HG02885 (cell line): ENCODE measurements at regions not wholly inside any gene's neighbourhood (a gene's known extent, or its start where the extent isn't known, plus 50 kb on each side); places are given as distances from the start of the nearest gene placed in this dataset.
"Not testable (repeated sequence)": the region's sequence is repeated elsewhere in the genome, so short reads cannot be mapped to it uniquely, and the experiment has no call there.

ENCODE experiments used
- ATAC-seq: cut with Tn5 transposase; IDR thresholded peaks from one replicate; pipeline ENCODE4 v1.9.1; 2021; ENCODE audit warnings: mild to moderate bottlenecking; ENCODE audit not compliant: unreplicated experiment, poor library complexity

- no peak for ATAC-seq
Measured at GRCh38 chr12:111126331-111126730, 206.0 kb upstream of the MYL2 start.

DNA sequence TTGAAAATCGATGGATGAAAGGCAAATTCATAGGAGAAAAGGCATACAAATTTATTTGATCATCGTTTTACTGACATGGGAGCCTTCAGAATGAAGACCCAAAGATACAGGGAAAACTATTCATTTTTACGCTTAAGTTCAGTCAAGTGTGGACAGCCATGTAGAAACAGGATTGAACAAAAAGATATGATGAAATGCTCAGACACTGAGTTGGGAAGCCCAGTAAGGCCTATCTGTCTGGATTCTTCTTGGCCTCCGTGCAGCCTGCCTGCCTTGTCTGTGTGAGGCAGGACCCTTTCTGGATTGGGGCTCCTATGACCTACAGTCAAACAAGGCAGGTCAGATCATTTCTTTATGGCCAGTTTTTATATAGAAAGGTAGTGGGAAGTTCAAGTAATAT is 203.8 kb upstream of the MYL2 start:
- ATAC-seq = no peak

GRCh38 chr12:111123390-111123789 is 203.0 kb upstream of the MYL2 start:
- no peak for ATAC-seq

GRCh38 chr12:111122458-111122878 is 202.1 kb upstream of the MYL2 start:
- ATAC-seq = no peak

- ATAC-seq = no peak
Measured at GRCh38 chr12:111121840-111122239, 201.5 kb upstream of the MYL2 start.

GRCh38 chr12:111120578-111120977 is 200.2 kb upstream of the MYL2 start:
- no peak for ATAC-seq

- no peak for ATAC-seq
Measured at GRCh38 chr12:111117017-111117416, 196.6 kb upstream of the MYL2 start.

DNA sequence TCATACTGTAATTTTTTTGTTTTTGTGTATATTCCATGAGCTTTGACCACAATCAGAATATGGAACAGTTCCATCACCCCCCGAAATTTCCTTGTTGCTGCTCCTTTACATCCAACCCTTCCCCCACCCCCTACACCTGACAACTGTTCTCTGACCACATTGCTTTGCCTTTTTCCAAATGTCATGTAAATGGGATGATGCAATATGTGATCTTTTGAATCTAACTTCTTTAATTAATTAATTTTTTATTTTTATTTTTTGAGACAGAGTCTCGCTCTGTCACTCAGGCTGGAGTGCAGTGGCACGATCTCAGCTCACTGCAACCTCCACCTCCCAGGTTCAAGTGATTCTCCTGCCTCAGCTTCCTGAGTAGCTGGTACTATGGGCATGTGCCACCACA is 192.9 kb upstream of the MYL2 start:
- not testable (repeated sequence) for ATAC-seq

GRCh38 chr12:111112311-111113098 is 192.1 kb upstream of the MYL2 start:
- no peak for ATAC-seq

DNA sequence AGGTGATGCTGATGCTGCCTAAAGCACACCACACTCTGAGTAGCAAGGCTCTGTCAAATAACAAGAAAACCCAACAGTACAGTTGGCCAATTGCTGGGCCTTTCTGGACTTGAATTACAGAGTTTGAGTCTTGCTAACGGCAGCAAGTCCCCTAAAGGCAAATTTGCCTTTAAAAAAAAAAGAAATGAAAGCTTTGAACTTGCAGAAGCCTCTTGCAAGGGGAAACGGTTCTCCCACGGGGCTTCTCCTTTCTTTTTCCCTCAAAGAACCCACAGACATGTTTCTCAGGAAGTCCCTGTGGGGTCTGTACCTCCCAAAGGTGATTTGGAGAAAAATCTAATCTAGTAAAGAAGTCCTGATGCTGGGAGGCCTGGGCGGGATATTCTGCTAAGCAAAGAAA is 191.3 kb upstream of the MYL2 start:
- no peak for ATAC-seq

- ATAC-seq = no peak
Measured at GRCh38 chr12:111110556-111110955, 190.2 kb upstream of the MYL2 start.

DNA sequence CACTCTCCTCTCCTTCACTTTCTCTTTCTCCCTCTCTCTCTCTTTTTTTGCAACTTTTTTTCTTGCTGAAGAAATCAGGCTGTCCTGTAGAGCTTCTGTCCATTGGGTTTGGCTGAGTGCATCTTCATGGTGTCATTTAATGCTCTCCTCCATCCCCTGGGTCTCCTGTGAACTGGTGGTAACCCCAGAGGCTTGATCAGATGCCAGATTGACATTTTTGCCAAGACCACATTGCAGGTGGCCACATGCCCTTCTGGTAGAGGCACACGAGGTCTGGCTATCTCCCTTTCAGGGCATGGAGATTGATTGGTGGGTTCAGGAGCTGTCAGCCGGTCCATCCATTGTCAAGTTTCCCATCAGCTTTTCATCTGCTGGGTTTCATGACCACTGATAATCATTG is 188.3 kb upstream of the MYL2 start:
- no peak for ATAC-seq

DNA sequence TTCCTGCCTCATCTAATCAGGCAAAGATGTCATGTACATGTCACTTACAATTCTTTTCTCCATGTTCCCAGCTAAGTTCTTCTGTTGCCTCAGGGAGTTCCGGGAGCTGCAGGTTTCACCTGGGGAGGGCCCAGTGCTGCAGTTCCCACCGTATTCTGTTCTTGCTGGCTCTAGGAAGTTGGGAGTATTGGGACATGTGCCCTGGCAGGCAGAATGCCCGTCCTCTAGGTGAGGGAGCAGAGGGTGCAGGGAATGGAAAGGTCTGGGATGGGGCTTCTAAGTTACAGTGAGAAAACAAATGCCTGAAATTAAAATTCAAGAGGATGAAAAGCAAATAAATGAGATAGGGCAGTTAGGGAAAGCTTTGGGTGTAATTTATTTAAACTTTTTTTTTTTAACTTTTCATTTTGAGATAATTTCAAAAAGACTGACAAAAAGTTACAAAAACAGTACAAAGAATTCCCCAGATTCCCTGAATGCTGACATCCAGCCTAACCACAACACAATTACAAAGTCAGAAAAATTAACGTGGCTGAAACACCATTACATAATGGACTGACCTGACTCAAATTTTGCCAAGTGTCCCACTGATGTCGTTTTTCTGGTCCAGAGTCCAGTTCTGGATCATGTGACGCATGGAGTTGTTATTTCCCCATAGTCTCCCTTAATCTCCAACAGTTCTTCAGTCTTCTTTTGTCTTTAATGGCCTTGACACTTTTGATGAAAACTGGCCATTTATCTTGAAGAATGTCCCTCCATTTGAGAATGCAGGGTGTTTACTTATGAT is 187.2 kb upstream of the MYL2 start:
- no peak for ATAC-seq

- no peak for ATAC-seq
Measured at GRCh38 chr12:111105294-111105693, 184.9 kb upstream of the MYL2 start.

DNA sequence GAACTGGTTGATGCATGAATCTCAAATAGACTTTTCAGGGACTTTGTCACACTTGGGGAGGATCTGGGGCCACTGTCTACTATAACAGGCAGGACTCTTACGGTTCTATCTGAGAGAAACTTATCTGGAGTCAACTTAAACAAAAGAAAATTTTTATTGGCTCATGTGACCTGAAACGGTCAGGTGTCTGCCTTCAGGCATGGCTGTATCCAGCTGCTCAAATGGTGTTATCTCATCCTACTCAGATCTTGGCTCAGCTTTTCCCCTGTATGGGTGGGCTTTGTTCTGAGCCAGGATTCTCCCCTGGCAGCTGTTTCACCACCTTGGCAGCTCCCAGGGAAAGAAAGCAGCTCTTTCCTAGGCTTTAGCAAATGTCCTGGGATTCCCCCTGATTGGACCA is 183.2 kb upstream of the MYL2 start:
- ATAC-seq = no peak

GRCh38 chr12:111102102-111102739 is 181.8 kb upstream of the MYL2 start:
- ATAC-seq = no peak

DNA sequence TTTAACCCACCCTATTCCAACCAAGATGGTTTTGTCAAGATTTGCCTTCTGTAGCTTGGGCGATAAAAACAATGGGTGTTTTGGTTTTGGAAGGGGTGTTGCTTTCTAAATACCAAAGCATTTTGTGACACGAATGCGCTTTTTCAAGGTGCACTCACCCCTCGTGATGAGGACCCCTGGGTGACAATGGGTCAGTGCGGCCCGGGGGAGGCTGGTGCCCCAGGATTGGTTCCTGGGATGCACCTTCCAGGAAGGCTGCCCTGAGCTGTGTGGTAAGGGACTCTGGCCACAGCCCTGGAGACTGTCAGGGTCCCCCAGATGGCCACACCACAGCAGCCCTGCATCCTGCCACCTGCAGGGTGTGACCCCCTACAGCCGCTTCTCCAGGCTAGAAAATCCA is 180.6 kb upstream of the MYL2 start:
- ATAC-seq = no peak

- ATAC-seq = no peak
Measured at GRCh38 chr12:111100554-111100953, 180.2 kb upstream of the MYL2 start.

GRCh38 chr12:111100003-111100402 is 179.6 kb upstream of the MYL2 start:
- ATAC-seq = no peak

DNA sequence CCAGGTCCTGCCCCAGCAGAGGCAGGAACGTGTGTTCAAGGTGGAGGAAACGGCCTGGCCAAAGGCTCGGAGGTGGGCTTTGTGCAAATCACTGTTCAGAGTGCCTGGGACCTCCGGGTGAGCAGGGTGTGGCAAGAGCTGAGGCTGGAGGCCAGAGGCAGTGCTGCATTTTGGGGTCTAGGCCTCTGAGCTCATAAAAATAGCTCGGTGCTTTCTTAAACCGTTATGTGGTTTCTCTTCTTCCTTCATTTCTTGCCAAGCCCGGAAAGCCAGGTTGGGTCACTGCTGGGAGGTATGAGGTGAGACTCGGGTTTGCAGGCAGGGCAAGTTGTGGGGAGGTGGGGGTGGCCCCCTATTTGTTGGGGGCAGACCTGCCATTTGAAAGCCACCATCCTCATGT is 178.8 kb upstream of the MYL2 start:
- no peak for ATAC-seq
